GM19240 (cell line): ENCODE measurements at regions not wholly inside any gene's neighbourhood (a gene's known extent, or its start where the extent isn't known, plus 50 kb on each side); places are given as distances from the start of the nearest gene placed in this dataset.

ENCODE experiments used
- DNase-seq: peaks from one replicate; pipeline ENCODE4 v3.0.0; 2011; ENCODE audit warnings: low spot score; ENCODE audit not compliant: insufficient read length

- DNase-seq = no peak
These were observed 207.9 kb upstream of the MARCKS start for GRCh38 chr6:113649276-113649675.

GRCh38 chr6:113649880-113650609, 207.1 kb upstream of the MARCKS start:
- DNase-seq = no peak

GRCh38 chr6:113650610-113650979, 206.6 kb upstream of the MARCKS start:
- DNase-seq = no peak

DNA sequence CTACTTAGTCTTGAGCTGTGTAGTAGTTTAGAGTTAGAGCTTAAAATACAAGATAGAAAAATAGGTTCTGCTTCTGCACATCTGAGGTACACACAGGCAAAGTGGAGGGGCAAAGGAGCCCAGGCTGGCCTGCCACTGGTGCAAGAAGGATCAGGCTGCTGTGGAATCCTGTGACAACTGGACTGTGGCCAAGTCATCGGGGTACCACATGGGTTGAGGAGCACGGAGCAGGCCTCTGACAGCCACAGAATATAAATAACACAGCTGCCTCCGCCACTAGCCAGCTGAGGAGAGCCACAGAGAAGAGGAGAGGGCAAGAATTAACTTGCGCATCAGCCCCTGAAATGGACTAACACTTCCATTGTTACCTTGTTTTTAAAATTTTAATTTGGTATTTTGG, 206.0 kb upstream of the MARCKS start:
- DNase-seq = no peak

- no peak for DNase-seq
These were observed 205.2 kb upstream of the MARCKS start for GRCh38 chr6:113651920-113652319.

DNA sequence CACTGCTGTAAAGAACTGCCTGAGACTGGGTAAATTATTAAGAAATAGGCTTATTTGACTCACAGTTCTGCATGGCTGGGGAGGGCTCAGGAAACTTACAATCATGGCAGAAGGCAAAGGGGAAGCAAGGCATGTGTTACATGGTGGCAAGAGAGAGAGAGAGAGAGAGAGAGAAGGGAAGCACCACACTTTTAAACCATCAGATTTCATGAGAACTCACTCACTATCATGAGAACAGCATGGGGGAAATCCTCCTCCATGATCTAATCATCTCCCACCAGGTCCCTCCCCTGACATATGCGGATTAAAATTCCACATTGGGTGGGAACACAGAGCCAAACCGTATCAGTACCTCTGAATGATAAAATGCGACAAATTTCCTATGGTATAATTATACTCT, 203.9 kb upstream of the MARCKS start:
- no peak for DNase-seq

GRCh38 chr6:113654396-113654795, 202.7 kb upstream of the MARCKS start:
- DNase-seq = no peak

GRCh38 chr6:113655761-113656160, 201.4 kb upstream of the MARCKS start:
- DNase-seq = no peak

- DNase-seq = no peak
These were observed 197.3 kb upstream of the MARCKS start for GRCh38 chr6:113659762-113660404.

DNA sequence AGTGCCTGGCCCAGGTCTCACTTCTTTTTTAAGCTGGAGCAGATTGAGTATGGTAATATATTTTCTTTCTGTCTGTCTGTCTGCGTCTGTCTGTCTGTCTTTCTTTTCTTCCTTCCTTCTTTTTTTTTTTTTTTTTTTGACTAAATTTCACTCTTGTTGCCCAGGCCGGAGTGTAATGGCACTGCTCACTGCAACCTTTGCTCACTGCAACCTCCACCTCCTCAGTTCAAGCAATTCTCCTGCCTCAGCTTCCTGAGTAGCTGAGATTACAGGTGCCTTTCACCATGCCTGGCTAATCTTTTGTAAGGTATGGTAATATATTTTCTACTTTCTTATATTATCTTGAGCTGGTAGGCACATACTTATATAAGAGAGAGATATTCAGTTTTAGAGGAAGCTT, 196.3 kb upstream of the MARCKS start:
- no peak for DNase-seq

GRCh38 chr6:113662093-113662665, 195.0 kb upstream of the MARCKS start:
- DNase-seq = no peak

- no peak for DNase-seq
These were observed 194.3 kb upstream of the MARCKS start for GRCh38 chr6:113662688-113663333.

- DNase-seq = no peak
These were observed 192.2 kb upstream of the MARCKS start for GRCh38 chr6:113664909-113665308.

GRCh38 chr6:113668641-113669408, 188.3 kb upstream of the MARCKS start:
- DNase-seq = no peak

DNA sequence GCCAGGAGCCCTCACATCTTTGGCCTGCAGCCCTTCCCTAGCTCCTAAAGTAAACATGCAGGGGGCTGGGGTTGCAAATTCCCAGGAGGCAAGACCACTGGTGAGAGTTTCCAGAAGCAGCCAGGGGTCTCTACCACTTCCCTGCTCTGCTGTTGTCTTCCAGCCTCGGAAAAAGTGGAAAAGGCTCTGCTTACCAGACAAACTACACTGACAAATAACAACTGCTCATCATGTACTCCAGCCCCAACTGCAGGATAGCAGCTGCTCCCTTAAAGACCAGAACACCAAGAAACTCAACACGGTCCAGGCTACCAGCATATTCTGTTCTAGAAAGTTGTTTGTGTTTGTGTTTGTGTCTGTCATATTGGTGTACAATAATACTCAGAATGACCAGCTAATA, 187.5 kb upstream of the MARCKS start:
- no peak for DNase-seq

DNA sequence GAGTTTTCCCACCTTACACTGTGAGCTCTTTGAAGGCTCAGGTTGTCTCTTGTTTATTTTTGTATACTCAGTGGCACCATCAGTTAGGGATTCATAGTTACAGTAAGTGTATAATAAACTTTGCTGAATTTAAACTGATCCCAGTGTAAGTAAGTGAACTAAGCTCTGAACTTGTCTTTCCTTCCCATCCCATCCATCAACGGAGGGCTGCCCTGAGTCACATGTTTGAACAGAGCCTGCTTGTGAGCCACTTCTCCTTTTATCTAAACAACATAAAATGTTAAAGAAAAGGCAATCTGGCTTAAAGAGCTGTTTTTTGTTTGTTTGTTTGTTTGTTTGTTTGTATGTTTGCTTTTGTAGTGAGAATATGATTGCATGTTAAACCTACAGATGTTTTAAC, 185.7 kb upstream of the MARCKS start:
- no peak for DNase-seq

DNA sequence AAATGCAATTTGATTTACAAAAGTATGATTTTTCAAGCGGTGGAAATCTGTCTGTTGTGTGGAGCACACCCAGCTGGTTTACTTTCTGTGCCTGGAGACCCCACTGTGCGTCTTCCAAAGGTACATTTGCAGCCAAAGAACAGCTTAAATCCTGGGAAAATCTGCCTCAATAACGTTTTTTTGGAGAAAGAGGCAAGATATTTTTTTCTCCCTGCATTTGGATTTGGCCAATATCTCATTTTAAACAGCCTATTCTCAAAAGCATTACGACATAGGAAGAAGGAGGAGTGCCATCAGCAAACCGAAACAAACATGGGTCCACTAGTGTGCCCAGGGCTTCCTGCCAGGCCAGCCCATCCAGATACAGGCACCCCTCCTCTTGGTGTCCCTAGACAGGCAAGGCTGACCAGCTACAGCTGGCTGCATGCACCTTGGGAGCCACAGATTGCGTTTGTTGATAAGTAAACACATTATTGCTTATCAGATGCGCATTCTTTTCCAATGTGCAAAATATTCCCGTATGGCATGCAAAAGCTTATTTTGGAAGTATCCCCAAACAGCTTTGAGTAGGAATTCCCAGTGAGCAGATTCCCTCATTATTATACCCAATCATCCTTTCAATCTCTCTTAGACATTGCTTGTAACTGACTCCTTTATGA, 184.5 kb upstream of the MARCKS start:
- no peak for DNase-seq

DNA sequence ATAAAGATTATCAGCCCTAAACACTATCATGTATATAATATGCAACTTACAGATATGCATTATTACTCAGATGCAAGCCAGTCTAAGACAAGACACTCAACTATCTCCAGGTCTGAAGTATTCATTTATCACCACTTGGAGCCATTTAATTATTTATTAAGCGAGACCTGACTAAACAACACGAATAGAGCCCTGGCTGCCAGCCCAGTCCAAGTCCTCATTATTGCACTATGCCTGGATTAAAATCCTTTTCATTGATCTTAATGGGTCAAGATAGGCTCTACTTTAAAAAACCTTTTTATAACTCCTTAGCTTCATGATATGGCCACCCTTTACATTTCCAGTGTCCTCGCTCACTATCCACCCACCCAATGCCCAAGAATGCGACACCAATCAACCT, 183.1 kb upstream of the MARCKS start:
- no peak for DNase-seq

GRCh38 chr6:113676057-113676456, 181.1 kb upstream of the MARCKS start:
- no peak for DNase-seq

DNA sequence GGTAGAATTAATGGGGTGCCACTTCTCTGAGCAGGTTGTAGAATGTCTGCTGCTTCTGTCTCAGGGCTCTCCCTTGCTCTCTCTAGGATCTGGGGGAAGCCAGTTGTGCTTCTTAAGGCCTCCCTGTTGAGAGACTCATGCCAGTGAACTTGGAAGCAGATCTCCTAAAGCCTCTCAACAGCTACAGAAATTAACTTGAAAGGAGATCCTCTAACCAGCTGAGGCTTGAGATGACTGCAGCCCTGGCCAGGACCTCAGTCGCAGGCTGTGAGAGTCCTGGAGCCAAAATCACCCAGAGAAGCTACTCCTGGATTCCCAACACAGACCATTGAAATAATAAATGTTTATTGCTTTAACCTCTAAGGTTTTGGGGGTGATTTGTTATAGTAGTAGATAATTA, 180.2 kb upstream of the MARCKS start:
- DNase-seq = no peak

GRCh38 chr6:113679051-113679450, 178.1 kb upstream of the MARCKS start:
- DNase-seq = no peak
